Ureter (tissue), 1 donor: ENCODE measurements at regions not wholly inside any gene's neighbourhood (a gene's known extent, or its start where the extent isn't known, plus 50 kb on each side); places are given as distances from the start of the nearest gene placed in this dataset.
"Not testable (repeated sequence)": the region's sequence is repeated elsewhere in the genome, so short reads cannot be mapped to it uniquely, and the experiment has no call there.

ENCODE experiments used
- DNase-seq: peaks from one replicate; pipeline ENCODE4 v3.0.0-alpha.2; 2020; ENCODE audit warnings: low spot score
- donor health status: DM: yes; HTN: yes; CAD: no.

DNA sequence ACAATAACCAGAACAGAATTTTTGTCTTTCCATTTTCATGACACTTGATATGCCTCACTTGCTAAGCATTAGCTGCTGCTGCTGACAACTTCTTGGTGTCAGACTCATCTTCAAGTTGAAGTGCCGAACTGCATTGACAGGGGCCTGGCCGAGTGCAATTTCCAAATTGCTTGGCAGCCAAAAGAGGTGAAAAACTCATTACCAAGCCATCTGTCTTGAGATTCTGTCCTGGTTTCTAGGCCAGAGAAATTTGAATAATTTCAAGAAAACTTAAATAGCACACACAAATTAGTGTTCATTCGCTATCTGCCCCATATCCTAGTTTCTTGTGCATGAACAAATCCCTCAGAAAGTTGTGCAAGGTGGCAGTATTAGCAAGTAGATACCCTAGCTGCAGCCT is 165.3 kb upstream of the RASSF8 start:
- no peak for DNase-seq

DNA sequence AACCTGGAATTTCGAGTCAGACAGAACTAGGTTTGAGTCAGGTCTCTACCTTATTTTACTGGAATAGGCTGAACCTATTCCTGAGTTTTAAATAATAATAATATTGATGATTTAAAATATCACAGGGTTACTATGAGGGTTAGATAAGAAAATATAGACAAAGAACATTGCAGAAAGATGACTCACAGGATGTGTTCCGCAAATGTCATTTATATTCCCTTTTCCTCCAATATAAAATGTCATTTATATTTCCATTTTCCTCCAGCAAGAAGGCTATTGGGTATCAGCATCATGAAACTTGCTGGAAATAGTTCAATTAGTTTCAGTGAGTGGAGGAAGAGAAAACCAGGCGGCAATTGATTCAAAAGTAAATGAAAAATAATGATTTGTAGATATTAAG is 163.9 kb upstream of the RASSF8 start:
- no peak for DNase-seq

DNA sequence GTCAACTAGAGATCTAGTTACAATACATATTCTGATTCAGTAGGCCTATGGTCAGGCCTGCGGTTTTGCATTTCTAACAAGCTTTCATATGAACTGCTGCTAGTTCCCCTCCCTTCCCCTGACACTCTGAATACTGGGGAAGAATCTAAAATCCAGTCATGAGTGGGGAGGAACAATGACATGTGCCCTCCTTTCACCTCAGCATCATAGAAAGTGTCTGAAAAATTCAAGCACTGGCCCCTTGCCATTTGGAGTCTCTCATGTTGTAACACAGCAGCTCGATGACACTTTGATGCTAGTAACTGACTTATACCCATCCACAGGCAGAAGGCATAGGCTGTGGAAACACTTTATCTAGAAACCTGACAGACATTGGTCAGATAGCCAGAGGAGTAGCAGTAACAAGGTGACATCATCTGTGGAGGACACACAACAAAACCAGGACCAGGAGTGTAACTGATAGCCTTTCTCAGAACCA is 161.9 kb upstream of the RASSF8 start:
- DNase-seq, result no peak

DNA sequence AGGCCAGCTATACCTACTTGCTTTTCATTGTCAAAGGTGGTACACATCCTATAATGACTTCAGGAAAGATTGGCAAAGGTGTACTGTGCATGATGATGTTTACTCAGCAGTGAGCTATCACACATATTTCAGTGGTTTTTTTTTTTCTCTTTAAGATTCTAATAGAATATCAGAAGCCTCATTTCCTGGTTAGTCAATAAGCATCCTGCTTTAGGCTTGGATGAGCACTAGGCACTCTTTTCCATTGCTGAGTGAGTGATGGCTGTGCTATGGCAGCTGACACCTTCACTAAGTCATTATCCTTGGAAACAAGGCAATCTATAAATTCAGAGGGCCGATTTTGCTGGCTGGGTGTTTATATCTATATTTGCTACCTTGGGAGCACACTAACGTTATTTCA is 161.1 kb upstream of the RASSF8 start:
- DNase-seq, result no peak

DNA sequence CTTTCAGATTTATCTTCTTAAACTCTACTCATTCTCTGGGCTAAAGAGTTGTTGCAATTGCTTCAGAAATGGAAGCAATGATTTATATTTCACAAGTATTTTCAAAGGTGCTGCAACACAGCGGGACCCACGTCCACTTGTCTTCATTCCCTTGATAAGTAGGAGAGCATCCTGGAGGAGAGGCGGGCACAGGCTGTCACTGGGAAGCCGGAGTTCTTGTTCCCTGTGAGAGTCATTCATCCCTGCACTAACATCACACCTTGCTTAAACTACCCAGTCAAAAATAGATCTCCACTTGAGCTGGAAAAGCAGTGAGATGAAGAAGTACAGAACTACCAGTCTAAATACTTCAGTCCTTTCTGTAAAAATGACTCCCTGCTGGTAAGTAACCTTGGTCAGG is 160.5 kb upstream of the RASSF8 start:
- DNase-seq, result no peak

DNA sequence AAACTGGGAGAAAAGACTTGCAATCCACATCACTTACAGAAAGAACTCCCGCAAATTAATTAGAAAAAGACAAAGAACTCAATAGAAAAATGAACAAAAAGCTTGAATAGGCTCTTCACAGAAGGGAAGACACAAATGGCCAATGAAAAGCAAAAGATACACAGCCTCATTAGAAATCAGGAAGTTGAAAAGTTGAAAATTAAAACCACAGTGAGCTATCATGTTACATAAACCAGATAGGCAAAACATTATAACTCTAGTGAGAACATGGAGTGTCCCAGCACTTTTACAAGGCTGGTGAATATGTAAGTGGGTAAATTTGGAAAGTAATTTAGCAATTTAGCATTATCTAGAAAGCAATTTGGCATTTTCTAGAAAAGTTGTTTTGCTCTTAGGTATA is 158.4 kb upstream of the RASSF8 start:
- DNase-seq, result no peak

DNA sequence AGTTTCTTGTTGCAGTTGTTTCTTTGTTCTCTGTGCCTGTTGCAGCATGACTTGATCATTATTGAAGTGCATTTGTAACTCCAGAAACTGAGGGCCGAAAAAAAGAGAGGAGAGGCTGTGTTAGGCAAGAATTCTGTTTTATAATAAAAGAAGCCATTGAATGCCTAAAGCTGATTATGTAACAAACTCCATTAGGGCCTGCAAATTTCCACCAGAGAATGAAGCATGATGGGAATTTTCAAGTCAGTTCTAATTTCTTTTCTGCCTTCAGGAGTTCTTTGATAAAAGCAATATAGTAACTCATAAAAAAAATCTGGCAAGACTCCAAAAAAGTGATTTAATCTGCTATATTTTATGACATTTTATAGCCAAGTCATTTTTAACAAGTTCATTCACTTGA is 156.7 kb upstream of the RASSF8 start:
- no peak for DNase-seq

DNA sequence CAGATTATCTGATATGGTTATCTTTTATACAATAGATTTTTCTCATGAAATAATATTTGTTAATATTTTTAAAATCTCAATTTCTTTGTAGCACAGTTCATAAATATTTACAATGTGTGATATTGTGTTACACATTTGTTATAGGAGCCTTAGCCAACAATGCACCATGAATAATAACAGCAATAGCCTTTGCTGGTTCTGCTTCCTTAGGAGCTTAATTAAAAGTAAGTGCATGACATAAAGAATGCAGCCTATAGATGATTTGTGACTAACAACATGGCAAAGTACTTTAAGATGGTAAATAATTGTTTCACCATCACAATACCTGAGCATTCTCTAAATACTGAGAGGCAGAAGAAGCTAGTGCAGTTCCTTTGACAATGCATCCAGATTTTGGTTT is 156.3 kb upstream of the RASSF8 start:
- no peak for DNase-seq

DNA sequence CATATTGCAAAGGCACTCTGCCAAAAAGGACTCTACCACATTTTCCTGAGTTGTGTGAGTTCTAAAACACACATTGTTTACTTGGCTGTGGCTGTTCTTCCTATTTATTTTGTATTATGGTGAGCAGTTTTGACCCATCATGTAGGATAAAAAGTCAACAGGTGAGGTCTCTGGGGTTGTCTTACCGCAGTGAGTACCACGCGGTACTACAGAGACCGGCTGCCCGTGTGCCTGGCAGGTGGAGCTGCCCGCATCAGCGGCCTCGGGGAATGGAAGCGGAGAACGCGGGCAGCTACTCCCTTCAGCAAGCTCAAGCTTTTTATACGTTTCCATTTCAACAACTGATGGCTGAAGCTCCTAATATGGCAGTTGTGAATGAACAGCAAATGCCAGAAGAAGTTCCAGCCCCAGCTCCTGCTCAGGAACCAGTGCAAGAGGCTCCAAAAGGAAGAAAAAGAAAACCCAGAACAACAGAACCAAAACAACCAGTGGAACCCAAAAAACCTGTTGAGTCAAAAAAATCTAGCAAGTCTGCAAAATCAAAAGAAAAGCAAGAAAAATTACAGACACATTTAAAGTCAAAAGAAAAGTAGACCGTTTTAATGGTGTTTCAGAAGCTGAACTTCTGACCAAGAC is 155.3 kb upstream of the RASSF8 start:
- DNase-seq, result not testable (repeated sequence)

DNA sequence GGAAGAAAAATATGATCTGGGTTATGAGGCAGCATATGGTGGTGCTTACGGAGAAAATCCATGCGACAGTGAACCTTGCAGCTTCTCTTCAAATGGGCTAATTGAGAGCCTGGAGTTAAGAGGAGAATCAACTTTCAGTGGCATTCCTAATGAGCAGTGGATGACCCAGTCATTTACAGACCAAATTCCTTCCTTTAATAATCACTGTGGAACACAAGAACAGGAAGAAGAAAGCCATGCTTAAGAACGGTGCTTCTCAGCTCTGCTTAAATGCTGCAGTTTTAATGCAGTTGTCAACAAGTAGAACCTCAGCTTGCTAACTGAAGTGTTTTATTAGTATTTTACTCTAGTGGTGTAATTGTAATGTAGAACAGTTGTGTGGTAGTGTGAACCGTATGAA is 154.2 kb upstream of the RASSF8 start:
- DNase-seq, result not testable (repeated sequence)

DNA sequence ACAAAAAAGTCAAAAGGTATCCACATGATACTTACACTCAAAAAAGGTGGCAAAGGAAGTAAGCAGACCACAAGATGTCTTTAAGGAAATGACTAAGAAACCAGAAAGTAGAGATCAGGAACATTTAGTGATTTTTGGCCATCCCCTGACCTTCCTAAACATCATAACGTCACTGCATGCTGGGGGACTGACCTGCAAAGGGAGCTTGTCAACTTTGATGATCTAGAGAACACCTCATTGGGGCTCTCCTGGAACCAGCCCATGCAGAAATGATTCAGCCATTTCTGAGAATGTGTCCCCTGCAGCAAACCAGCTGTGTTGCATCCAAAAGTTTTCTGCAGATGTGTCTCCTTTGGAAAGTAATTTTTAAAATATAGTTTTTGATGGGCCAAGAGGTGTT is 152.2 kb upstream of the RASSF8 start:
- DNase-seq, result no peak

DNA sequence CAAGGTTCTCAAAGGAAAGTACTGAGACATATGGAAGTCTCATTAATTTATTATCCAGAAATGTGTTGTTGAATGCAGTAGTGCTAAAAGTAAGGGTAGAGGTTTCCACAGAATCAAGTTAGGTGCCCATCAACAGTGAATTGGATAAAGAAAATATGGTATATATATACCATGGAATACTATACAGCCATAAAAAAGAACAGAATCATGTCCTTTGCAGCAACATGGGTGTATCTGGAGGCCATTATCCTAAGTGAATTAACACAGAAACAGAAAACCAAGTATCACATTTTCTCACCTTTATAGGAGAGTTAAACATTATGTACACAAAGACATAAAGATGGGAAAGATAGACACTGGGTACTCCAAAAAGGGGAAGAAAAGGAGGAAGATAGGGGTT is 149.9 kb upstream of the RASSF8 start:
- no peak for DNase-seq

DNA sequence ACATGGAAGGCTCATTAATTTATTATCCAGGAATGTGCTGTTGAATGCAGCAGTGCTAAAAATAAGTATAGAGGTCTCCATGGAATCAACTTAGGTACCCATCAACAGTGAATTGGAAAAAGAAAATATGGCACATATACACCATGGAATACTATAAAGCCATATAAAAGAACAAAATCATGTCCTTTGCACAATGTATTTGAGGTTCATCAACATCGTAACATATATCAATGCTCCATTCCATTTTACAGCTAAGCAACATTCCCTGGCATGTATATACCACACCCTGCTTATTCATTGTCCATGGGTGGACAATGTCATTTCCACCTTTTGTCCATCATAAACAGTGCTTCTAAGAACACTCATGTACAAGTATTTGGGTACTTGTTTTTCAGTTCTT is 147.8 kb upstream of the RASSF8 start:
- no peak for DNase-seq

DNA sequence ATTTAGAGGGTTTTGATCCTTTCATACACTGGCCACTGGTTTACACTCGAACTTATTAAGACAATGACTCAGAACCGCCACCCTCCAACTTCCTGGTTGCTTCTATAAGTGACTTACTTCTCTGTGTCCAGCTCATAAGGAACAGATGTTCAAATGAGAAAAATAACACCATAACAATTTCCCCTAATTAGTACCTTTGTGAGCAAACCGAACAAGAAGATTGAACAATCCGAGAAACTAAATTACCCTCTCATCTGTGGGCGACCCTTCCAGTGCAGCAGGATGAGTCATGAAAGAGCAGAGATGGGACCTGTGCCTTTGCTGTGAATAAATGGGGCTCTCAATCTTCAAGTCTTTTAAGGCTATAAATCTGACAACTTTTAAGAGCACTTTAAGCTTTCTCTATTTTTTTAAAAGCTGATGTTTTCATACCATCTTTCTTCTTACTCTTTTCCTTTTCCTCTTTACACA is 146.8 kb upstream of the RASSF8 start:
- no peak for DNase-seq

DNA sequence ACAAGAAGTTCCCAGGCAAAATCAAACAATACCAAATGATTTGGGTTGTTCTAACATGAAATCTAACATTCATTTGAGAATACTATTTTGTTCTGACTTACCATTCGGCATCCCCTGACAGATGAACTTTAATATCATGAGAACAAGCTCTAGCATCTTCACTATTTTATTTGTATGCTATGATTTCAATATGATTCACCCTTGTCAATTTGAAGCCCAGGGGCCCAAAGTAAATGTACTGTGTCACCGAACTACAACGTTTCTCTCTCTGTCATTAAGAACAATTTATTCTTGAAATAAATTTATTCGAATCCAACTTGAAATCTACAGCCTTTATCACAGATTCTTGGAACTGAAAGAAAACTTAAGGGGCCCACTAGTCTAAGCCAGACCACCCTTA is 146.2 kb upstream of the RASSF8 start:
- no peak for DNase-seq

DNA sequence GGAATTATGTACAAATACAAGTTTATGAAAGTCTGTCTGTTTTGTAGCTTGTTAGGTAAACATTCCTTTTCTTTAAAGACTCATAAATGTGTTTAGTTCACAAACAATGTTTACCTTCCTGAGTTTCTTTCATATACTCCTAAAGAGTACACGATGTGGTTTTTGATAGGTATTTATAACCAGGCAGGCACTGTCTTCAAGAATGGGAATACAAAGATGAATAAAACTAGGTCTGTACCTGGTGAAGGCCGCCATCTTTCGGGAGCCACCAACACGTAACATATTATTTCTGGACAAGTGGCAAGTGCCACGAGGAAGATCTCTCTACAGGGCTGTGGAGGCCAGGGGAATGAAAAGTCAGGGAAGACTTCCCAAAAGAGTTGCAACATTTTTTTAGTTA is 144.6 kb upstream of the RASSF8 start:
- no peak for DNase-seq

DNA sequence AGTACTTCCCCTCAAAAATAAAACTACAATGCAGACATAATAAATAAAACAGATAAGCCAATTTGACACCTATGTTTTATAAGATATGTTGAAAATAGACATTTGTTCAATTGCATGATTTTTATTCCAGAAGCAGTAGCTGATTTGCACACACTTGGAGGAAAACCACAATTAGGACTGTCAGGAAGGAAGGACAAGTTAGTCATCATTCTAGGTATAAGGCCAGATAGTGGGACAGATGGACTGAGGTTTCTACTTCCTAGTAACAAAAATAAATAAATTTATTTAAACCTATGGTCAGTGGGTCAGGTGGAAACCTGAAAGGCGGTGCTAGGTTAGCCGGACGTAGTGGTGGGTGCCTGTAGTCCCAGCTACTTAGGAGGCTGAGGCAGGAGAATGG is 141.8 kb upstream of the RASSF8 start:
- DNase-seq, result no peak

DNA sequence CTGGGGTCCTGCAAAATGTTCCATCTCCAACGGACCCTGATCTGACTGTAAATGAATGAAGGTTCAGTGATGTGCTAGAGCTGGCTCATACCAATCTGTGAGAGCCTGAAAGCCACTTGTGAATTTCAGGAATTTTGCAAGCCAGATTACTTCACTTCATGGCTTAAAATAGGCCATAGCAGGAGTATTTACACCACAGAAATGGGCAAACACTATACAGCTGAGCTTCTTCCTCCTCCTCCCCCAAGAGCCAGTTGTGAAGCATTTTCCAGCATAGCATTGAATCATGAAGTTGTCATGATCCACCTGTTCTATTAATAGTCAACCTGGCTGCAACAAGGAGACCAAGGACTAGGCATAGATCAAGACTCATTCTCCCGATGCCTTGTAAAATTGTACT is 141.3 kb upstream of the RASSF8 start:
- DNase-seq, result no peak

DNA sequence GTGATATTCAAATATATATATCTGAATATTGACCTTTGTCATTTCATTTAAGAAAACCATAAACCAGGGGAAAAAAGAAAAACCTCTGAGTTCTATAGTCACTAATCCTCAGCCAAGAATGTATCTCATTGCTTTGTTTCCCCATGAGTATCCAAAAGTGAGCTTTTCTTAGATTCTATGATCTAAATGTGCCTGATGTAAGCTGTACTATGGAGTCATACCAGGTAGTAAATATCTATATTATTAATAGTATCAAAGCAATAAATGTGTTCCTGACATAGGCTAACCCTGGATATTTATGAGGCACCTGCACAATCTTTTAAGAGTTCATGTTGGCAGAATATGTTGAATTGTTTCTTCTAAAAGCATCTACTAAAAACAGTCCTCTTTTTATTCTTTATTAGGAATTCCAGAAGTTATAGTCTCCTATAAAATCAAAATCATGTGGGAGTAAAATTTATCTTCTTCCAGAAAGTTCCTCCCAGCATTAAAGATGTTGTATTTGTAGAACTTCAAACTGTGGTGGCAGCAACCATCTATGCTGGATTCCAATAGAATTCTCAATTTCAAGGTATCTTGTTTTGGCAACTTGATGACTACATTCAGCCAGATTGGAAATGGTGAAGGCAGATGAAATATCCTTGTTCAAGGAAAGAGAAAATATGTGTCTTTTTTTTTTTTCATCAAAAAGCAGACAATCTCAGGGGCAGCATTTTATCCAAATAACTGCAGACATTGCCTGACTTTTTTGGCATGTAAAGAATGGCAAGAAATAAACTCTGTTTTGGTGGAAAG is 139.7 kb upstream of the RASSF8 start:
- DNase-seq, result no peak

DNA sequence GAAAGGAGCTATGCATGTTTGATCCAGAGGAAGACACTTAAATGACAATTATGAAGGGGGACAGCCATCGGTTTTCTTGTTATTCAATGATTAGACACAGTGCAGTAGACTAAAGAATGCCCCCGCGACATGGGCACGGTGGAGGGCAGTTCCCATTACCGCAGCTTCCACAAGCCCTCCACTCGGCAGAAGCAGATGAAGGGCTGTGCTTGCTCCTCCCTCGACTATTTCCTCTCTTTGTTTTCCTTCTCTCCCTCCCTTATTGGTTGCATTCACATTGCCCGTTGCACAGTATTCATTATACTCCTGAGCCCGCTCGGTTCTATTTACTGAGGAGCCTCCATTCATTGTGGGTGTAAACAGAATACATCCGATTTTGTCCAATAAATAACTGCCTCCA is 138.8 kb upstream of the RASSF8 start:
- DNase-seq, result no peak

DNA sequence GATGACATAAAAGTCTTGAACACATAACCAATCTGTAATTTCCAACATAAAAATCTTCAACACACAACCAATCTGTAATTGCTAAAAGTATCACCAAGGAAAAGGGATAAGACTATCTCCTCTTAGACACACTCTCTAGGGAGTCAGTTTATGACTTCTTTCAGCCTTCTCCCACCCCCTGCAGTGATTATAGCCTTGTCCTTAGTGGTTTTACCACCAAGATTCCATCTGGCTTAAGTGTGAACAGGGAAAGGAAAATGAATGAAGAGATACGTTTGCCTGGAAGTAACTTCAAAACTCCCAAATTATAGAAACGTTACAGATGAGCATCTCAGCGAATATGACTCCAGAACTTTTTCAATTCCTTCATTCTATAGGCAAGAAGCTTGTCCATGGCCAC is 136.2 kb upstream of the RASSF8 start:
- no peak for DNase-seq

DNA sequence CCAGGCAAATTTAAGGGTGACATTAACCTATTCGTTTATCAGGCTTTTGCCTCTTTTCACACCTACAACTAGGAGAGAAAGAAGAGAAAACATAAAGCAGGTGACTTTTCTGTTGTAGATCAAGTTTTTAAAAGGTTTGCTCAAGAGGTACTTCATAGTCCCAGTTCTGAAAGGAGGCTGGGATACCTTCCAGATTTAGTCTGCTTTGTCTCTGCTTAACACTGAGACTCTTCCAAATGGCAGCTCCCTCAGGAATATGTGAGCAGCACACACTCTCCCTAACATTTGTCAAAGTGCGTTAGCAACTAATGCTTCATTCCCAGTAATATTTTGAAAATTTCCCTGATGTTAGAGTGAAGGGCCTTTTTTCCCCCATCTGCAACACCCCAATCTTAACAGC is 133.7 kb upstream of the RASSF8 start:
- no peak for DNase-seq

DNA sequence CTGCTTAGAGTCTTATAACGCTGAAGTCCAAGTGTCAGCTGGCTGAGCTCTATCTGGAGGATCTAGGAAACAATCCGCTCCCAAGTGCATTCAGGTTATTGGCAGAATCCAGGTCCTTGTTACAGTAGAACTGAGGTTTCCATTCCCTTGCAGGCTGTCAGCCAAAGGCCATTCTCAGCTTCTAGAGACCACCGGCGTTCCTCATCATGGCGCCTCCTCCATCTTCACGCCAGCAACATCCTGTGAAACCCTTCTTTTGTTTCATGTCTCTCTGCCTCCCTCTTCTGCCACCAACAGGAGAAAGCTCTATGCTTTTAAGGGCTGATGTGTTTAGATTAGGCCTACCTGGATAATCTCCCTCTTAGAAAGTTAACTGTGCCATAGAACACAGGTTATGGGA is 133.0 kb upstream of the RASSF8 start:
- DNase-seq, result no peak

DNA sequence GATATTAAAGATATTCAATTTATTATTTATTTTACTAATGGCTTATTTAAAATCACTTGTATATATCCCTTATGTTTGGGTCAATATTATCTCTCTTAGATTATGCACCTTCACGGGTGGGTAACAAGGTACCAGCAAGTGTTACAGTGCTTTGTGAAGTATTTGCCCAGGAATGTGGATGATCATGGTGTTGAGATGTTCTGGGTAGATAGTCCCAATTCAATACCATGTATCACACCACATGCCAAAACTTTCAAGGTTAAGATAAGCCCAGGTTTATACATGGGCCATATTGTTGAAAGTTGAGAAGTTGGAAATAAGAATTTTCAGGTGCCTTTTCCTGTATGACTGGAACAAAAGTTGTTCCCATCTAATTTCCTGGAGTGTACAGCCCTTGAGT is 131.3 kb upstream of the RASSF8 start:
- no peak for DNase-seq
